ENCODE measurements at regions not wholly inside any gene's neighbourhood (a gene's known extent, or its start where the extent isn't known, plus 50 kb on each side); places are given as distances from the start of the nearest gene placed in this dataset.

- Mint-ChIP-seq H3K27ac (no peak overlapping the region), H3K4me3 (no peak overlapping the region), H3K4me1 (peaks cover 22% of the 10 kb centered on the region; the same call in 2 of the 3 replicates), H3K9me3 (no peaks in the 10 kb centered on the region), H3K27me3 (ENCODE audit: insufficient read depth, low read depth, poor library complexity) (no peaks in the 10 kb centered on the region), H3K36me3 (ENCODE audit: low read depth) (no peaks in the 10 kb centered on the region)
- Histone ChIP-seq H3K27ac (ENCODE audit: low read depth) (no peak overlapping the region), H2AFZ (no peak overlapping the region; the same call in 1 of the 2 replicates), H3K36me3 (ENCODE audit: insufficient read depth) (no peaks in the 10 kb centered on the region), H3K9me2 (ENCODE audit: insufficient read depth) (peaks cover 14% of the 10 kb centered on the region; the same call in 1 of the 2 replicates), H3K4me3 (no peak overlapping the region), H3K79me2 (replicated peaks; ENCODE audit: insufficient read depth) (no peaks in the 10 kb centered on the region), H4K20me1 (replicated peaks; ENCODE audit: insufficient read depth) (no peaks in the 10 kb centered on the region), H3K27me3 (ENCODE audit: insufficient read depth) (no peaks in the 10 kb centered on the region), H3K4me2 (no peak overlapping the region), H3K4me1 (ENCODE audit: insufficient read depth) (peaks cover 12% of the 10 kb centered on the region; the same call in 1 of the 2 replicates), H3F3A (replicated peaks; ENCODE audit: low read depth) (no peaks in the 10 kb centered on the region)
- ATAC-seq (no peak), DNase-seq (ENCODE audit: low spot score) (no peak)
- TF ChIP-seq STAT1 (IDR thresholded peaks at IDR 0.05; ENCODE audit: unreplicated experiment) (no peak), ZNF331 (CRISPR knock-in tag; IDR thresholded peaks at IDR 0.05; ENCODE audit: low read depth) (no peak), NANOG (IDR thresholded peaks at IDR 0.05; ENCODE audit: borderline replicate concordance) (no peak), EZH2phosphoT487 (IDR thresholded peaks at IDR 0.05; ENCODE audit: unreplicated experiment) (no peak), CREB1 (CRISPR knock-in tag; IDR thresholded peaks at IDR 0.05; ENCODE audit: low read depth) (no peak), ZNF114 (CRISPR knock-in tag; IDR thresholded peaks at IDR 0.05) (no peak), ETS1 (IDR thresholded peaks at IDR 0.05) (no peak), REST (IDR thresholded peaks at IDR 0.05; ENCODE audit: unreplicated experiment) (no peak), JUNB (IDR thresholded peaks at IDR 0.05; ENCODE audit: unreplicated experiment) (no peak), ZNF462 (CRISPR knock-in tag; IDR thresholded peaks at IDR 0.05) (no peak), POLR2AphosphoS5 (IDR thresholded peaks at IDR 0.05; ENCODE audit: low read depth) (no peak), EZH2 (IDR thresholded peaks at IDR 0.05; ENCODE audit: low read depth, unreplicated experiment) (no peak), CTCF (conservative IDR thresholded peaks at IDR 0.05; ENCODE audit: low read depth in 2 of 2) (no peak)
Observed at GRCh38 chr7:46626261-46626660, 705.2 kb upstream of the IGFBP3 start.
